ENCODE measurements at regions not wholly inside any gene's neighbourhood (a gene's known extent, or its start where the extent isn't known, plus 50 kb on each side); places are given as distances from the start of the nearest gene placed in this dataset.

GRCh38 chr19:27920774-27921173 lies 1292.2 kb downstream of the UQCRFS1 start:
- no peaks in the 10 kb centered on the region for H3K4me1 ChIP-seq
- no peak for DNase-seq (ENCODE audit: extremely low spot score in 2 of 2)
- no peak overlapping the region for H3K27ac ChIP-seq
- no peaks in the 10 kb centered on the region for H3K9me3 ChIP-seq
- TF ChIP-seq POLR2A (IDR thresholded peaks at IDR 0.05) (no peak), POLR2AphosphoS5 (IDR thresholded peaks at IDR 0.05; ENCODE audit: insufficient read depth in 1 of 2, low read depth in 1 of 2) (no peak), CTCF (IDR thresholded peaks at IDR 0.05) (no peak)
- no peaks in the 10 kb centered on the region for H3K36me3 ChIP-seq
- H3K4me3 ChIP-seq = no peak overlapping the region
- no peaks in the 10 kb centered on the region for H3K27me3 ChIP-seq
- intact Hi-C loops (cut with DNase I) = no loop called here

DNA sequence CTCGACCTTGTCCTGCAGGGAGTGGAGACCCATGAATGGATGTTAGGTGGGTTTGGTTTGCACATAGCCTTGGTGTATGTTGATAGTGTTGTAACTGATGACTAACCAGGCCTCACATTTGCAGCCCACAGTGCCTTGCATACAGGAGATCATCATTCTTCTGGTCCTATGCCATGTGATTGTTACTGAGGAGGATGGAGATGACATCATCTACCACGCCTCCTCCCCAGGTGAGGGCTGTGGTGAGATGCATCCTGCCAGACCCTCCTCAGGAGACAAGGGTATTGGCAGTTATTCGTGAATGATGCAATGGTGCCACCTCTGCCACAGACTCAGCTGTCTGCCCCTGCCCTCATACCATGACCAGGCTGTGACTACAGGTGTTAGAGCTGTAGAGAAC lies 1294.1 kb downstream of the UQCRFS1 start:
- intact Hi-C loops (cut with DNase I) = no loop called here
- no peak for DNase-seq (ENCODE audit: extremely low spot score in 2 of 2)
- Histone ChIP-seq H3K9me3 (no peaks in the 10 kb centered on the region), H3K27me3 (no peaks in the 10 kb centered on the region), H3K4me1 (no peaks in the 10 kb centered on the region), H3K36me3 (no peaks in the 10 kb centered on the region), H3K4me3 (no peak overlapping the region), H3K27ac (no peak overlapping the region)
- TF ChIP-seq POLR2A (IDR thresholded peaks at IDR 0.05) (no peak), POLR2AphosphoS5 (IDR thresholded peaks at IDR 0.05; ENCODE audit: insufficient read depth in 1 of 2, low read depth in 1 of 2) (no peak), CTCF (IDR thresholded peaks at IDR 0.05) (no peak)

- no peak for DNase-seq (ENCODE audit: extremely low spot score in 2 of 2)
These were observed 1301.6 kb downstream of the UQCRFS1 start for GRCh38 chr19:27911122-27911898.

DNA sequence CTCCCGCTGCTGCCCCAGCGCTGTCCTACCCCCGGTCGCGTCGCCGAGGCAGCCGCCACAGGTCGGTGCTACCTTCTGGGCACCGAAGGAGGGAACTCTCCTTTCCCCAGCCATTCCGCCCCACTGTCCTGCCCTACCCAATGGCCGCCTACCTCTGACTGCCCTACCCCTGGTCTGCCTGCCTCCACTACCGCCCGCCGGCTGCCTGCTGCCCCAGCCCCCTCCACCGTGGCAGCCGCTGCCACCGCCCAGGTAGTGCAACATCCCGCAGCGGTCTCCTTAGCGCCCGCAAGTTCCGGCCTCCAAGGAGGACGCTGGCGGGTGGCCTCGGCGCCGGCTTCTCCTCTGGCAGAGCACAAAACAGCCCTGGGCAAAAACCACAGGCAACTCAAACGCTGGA lies 1303.1 kb downstream of the UQCRFS1 start:
- Histone ChIP-seq H3K36me3 (no peaks in the 10 kb centered on the region), H3K27ac (no peak overlapping the region), H3K4me3 (no peak overlapping the region), H3K27me3 (no peaks in the 10 kb centered on the region), H3K4me1 (no peaks in the 10 kb centered on the region), H3K9me3 (no peaks in the 10 kb centered on the region)
- no peak for DNase-seq (ENCODE audit: extremely low spot score in 2 of 2)
- TF ChIP-seq CTCF (IDR thresholded peaks at IDR 0.05) = no peak
- intact Hi-C loops (cut with DNase I) = no loop called here

More at GRCh38 chr19:27911122-27911898, 1301.6 kb downstream of the UQCRFS1 start:
- H3K27me3 ChIP-seq = no peaks in the 10 kb centered on the region
- H3K36me3 ChIP-seq = no peaks in the 10 kb centered on the region
- no peaks in the 10 kb centered on the region for H3K4me1 ChIP-seq
- H3K27ac ChIP-seq = no peak overlapping the region
- TF ChIP-seq CTCF (IDR thresholded peaks at IDR 0.05) = no peak
- no peak for TF ChIP-seq POLR2A (IDR thresholded peaks at IDR 0.05)
- TF ChIP-seq POLR2AphosphoS5 (IDR thresholded peaks at IDR 0.05; ENCODE audit: insufficient read depth in 1 of 2, low read depth in 1 of 2) = no peak
- H3K4me3 ChIP-seq = no peak overlapping the region
- intact Hi-C loops (cut with DNase I) = no loop called here
- no peaks in the 10 kb centered on the region for H3K9me3 ChIP-seq

- DNase-seq (ENCODE audit: extremely low spot score in 2 of 2) = no peak
- Histone ChIP-seq H3K36me3 (no peaks in the 10 kb centered on the region), H3K4me3 (no peak overlapping the region), H3K27ac (no peak overlapping the region), H3K9me3 (no peaks in the 10 kb centered on the region), H3K4me1 (no peaks in the 10 kb centered on the region), H3K27me3 (no peaks in the 10 kb centered on the region)
- intact Hi-C loops (cut with DNase I) = no loop called here
- TF ChIP-seq POLR2AphosphoS5 (IDR thresholded peaks at IDR 0.05; ENCODE audit: insufficient read depth in 1 of 2, low read depth in 1 of 2) (no peak), POLR2A (IDR thresholded peaks at IDR 0.05) (no peak), CTCF (IDR thresholded peaks at IDR 0.05) (no peak)
These were observed 1303.6 kb downstream of the UQCRFS1 start for GRCh38 chr19:27909185-27909840.

Data from vagina (tissue), 2 donors.